ENCODE measurements at regions not wholly inside any gene's neighbourhood (a gene's known extent, or its start where the extent isn't known, plus 50 kb on each side); places are given as distances from the start of the nearest gene placed in this dataset.
"Not testable (repeated sequence)": the region's sequence is repeated elsewhere in the genome, so short reads cannot be mapped to it uniquely, and the experiment has no call there.

GRCh38 chr10:76815505-76815904 lies 822.1 kb downstream of the KCNMA1 start:
- TF ChIP-seq, protein P1, sequence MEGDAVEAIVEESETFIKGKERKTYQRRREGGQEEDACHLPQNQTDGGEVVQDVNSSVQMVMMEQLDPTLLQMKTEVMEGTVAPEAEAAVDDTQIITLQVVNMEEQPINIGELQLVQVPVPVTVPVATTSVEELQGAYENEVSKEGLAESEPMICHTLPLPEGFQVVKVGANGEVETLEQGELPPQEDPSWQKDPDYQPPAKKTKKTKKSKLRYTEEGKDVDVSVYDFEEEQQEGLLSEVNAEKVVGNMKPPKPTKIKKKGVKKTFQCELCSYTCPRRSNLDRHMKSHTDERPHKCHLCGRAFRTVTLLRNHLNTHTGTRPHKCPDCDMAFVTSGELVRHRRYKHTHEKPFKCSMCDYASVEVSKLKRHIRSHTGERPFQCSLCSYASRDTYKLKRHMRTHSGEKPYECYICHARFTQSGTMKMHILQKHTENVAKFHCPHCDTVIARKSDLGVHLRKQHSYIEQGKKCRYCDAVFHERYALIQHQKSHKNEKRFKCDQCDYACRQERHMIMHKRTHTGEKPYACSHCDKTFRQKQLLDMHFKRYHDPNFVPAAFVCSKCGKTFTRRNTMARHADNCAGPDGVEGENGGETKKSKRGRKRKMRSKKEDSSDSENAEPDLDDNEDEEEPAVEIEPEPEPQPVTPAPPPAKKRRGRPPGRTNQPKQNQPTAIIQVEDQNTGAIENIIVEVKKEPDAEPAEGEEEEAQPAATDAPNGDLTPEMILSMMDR (IDR thresholded peaks at IDR 0.05), result not testable (repeated sequence)
- TF ChIP-seq EZH2phosphoT487, EZH2 (IDR thresholded peaks at IDR 0.05): not testable (repeated sequence)
